OCI-LY1 (cell line): ENCODE measurements at regions not wholly inside any gene's neighbourhood (a gene's known extent, or its start where the extent isn't known, plus 50 kb on each side); places are given as distances from the start of the nearest gene placed in this dataset.
"Not testable (repeated sequence)": the region's sequence is repeated elsewhere in the genome, so short reads cannot be mapped to it uniquely, and the experiment has no call there.

ENCODE experiments used
- H2AFZ ChIP-seq: fragments of 200-600 bp; sonication (generic), shearing (Covaris generic); 2 replicates; pipeline ENCODE4 v1.6.0; 2014; ENCODE audit warnings: antibody characterized with exemption, mild to moderate bottlenecking, low read length
- H3F3A ChIP-seq: fragments of 200-600 bp; sonication (generic), shearing (Covaris generic); 2 replicates; pipeline ENCODE4 v1.6.0; 2014; ENCODE audit warnings: mild to moderate bottlenecking, antibody characterized with exemption, low read length, moderate library complexity; ENCODE audit not compliant: insufficient read depth
- H3K27ac ChIP-seq: fragments of 200-600 bp; sonication (generic); 2 replicates; pipeline ENCODE4 v1.5.1; 2014; ENCODE audit warnings: low read length, mixed run types, mild to moderate bottlenecking, low read depth; ENCODE audit not compliant: poor library complexity, severe bottlenecking
- H3K27me3 ChIP-seq: fragments of 200-600 bp; sonication (generic); 2 replicates; pipeline ENCODE4 v1.6.0; 2014; ENCODE audit warnings: antibody characterized with exemption, mild to moderate bottlenecking, low read length, moderate library complexity; ENCODE audit not compliant: insufficient read depth
- H3K36me3 ChIP-seq: fragments of 200-600 bp; sonication (generic); 2 replicates; pipeline ENCODE4 v1.6.1; 2014; ENCODE audit warnings: mild to moderate bottlenecking, antibody characterized with exemption, low read length, moderate library complexity, mixed read lengths; ENCODE audit not compliant: insufficient read depth
- H3K4me1 ChIP-seq: fragments of 200-600 bp; sonication (generic); 2 replicates; pipeline ENCODE4 v1.5.1; 2014; ENCODE audit warnings: mild to moderate bottlenecking, low read length, moderate library complexity; ENCODE audit not compliant: insufficient read depth, severe bottlenecking
- H3K4me2 ChIP-seq: fragments of 200-600 bp; sonication (generic), shearing (Covaris generic); 2 replicates; pipeline ENCODE4 v1.6.1; 2014; ENCODE audit warnings: low read length
- H3K4me3 ChIP-seq: fragments of 200-600 bp; sonication (generic); 2 replicates; pipeline ENCODE4 v1.5.1; 2014; ENCODE audit warnings: low read length, low read depth, mild to moderate bottlenecking, mixed read lengths; ENCODE audit not compliant: poor library complexity, severe bottlenecking
- H3K79me2 ChIP-seq: fragments of 200-600 bp; shearing (Covaris generic); 2 replicates; pipeline ENCODE4 v1.6.1; 2016; ENCODE audit warnings: mixed run types, low read length, mixed read lengths; ENCODE audit not compliant: insufficient read depth
- H3K9ac ChIP-seq: fragments of 200-600 bp; sonication (generic), shearing (Covaris generic); 2 replicates; pipeline ENCODE4 v1.6.1; 2014; ENCODE audit warnings: mild to moderate bottlenecking, low read length, mixed read lengths
- H3K9me2 ChIP-seq: fragments of 200-600 bp; sonication (generic), shearing (Covaris generic); 2 replicates; pipeline ENCODE4 v1.6.1; 2014; ENCODE audit warnings: low read depth, mild to moderate bottlenecking, low read length, mixed read lengths
- H3K9me3 ChIP-seq: fragments of 200-600 bp; shearing (Covaris generic); 2 replicates; pipeline ENCODE4 v1.6.1; 2014; ENCODE audit warnings: low read length, mixed read lengths
- H4K20me1 ChIP-seq: fragments of 200-600 bp; sonication (generic), shearing (Covaris generic); 2 replicates; pipeline ENCODE4 v1.6.0; 2016; ENCODE audit warnings: mild to moderate bottlenecking, low read length; ENCODE audit not compliant: insufficient read depth
- EZH2 ChIP-seq: fragments of 200-600 bp; sonication (generic), shearing (Covaris generic); IDR thresholded peaks from 2 replicates; pipeline ENCODE4 v1.8.0; 2017; ENCODE audit warnings: borderline replicate concordance, mixed run types, mild to moderate bottlenecking, antibody characterized with exemption, low read length, moderate library complexity, mixed read lengths
- TF ChIP-seq, protein P1 (sequence below): fragments of 200-600 bp; sonication (generic), shearing (Covaris generic); IDR thresholded peaks from 2 replicates; pipeline ENCODE4 v1.5.1; 2017; ENCODE audit warnings: mild to moderate bottlenecking, antibody characterized with exemption, low read length, moderate library complexity, mixed read lengths

DNA sequence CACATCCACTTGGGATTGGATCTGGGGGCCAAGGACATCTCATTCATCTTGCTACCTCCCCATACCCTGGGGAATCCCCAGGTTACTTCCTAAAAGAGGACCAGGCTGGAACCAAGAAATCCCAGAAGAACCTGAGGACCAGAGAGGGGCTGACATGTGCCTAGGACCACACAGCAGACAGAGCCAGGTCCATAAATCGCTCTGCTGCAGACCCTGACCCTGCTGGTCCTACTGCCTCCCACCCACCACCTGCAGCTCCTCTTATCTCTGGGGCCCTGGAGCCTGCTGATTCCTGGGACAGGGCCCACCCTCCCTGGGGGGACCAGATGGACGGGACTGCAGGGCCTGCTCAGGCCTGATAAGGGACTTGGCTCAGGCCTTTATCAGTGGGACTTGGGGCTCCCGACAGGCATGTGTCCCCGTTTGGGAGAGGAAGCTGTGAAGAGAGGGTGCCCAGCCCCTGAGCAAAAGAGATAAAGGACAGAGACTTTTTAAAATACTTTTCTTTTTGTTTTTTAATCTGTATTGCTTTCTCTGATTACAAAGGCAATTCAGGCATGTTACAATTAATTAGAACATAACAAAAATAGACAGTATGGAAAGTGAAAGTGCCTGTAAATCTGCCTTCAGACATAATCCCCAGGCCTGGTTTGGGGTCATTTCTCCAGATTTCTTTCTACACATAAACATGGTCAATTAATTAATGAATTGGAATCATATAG is 101.3 kb upstream of the LARP1 start:
- Histone ChIP-seq H3K4me1 (peaks cover 14% of the 10 kb centered on the region), H3F3A (no peaks in the 10 kb centered on the region), H3K27me3 (no peaks in the 10 kb centered on the region), H3K36me3 (no peaks in the 10 kb centered on the region), H2AFZ (0 out of 2 replicates have a peak overlapping the region, but pooled peaks have one; percentile 22), H3K79me2 (no peaks in the 10 kb centered on the region), H3K27ac (no peak overlapping the region), H3K9me3 (no peaks in the 10 kb centered on the region), H4K20me1 (no peaks in the 10 kb centered on the region), H3K4me2 (no peak overlapping the region), H3K4me3 (no peak overlapping the region), H3K9me2 (no peaks in the 10 kb centered on the region), H3K9ac (no peak overlapping the region)
- TF ChIP-seq EZH2: no peak
- TF ChIP-seq, protein P1, sequence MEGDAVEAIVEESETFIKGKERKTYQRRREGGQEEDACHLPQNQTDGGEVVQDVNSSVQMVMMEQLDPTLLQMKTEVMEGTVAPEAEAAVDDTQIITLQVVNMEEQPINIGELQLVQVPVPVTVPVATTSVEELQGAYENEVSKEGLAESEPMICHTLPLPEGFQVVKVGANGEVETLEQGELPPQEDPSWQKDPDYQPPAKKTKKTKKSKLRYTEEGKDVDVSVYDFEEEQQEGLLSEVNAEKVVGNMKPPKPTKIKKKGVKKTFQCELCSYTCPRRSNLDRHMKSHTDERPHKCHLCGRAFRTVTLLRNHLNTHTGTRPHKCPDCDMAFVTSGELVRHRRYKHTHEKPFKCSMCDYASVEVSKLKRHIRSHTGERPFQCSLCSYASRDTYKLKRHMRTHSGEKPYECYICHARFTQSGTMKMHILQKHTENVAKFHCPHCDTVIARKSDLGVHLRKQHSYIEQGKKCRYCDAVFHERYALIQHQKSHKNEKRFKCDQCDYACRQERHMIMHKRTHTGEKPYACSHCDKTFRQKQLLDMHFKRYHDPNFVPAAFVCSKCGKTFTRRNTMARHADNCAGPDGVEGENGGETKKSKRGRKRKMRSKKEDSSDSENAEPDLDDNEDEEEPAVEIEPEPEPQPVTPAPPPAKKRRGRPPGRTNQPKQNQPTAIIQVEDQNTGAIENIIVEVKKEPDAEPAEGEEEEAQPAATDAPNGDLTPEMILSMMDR: no peak

DNA sequence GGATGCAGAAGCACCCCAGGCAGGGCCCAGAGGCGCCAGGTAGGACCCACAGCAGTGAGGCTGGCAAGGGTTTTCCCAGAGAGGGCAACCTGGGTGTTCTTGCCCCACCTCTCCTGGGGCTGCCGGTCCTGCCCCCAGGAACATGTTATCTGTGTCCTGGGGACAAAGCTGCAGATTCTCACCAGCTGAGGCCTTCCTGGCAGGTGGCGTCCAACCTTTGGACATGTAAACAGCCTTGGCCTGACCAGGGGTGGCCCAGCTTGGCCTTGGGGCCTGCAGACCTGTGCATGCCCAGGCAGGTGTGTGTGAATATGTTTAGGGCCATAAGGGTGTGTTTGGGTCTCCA is 101.8 kb upstream of the LARP1 start:
- Histone ChIP-seq H3K9me3 (no peaks in the 10 kb centered on the region), H3F3A (no peaks in the 10 kb centered on the region), H3K27me3 (no peaks in the 10 kb centered on the region), H3K9ac (no peak overlapping the region), H3K4me3 (no peak overlapping the region), H4K20me1 (no peaks in the 10 kb centered on the region), H3K9me2 (no peaks in the 10 kb centered on the region), H2AFZ (no peak overlapping the region), H3K4me1 (peaks cover 14% of the 10 kb centered on the region), H3K4me2 (no peak overlapping the region), H3K79me2 (no peaks in the 10 kb centered on the region), H3K27ac (no peak overlapping the region), H3K36me3 (no peaks in the 10 kb centered on the region)
- TF ChIP-seq, protein P1: no peak
- no peak for TF ChIP-seq EZH2

DNA sequence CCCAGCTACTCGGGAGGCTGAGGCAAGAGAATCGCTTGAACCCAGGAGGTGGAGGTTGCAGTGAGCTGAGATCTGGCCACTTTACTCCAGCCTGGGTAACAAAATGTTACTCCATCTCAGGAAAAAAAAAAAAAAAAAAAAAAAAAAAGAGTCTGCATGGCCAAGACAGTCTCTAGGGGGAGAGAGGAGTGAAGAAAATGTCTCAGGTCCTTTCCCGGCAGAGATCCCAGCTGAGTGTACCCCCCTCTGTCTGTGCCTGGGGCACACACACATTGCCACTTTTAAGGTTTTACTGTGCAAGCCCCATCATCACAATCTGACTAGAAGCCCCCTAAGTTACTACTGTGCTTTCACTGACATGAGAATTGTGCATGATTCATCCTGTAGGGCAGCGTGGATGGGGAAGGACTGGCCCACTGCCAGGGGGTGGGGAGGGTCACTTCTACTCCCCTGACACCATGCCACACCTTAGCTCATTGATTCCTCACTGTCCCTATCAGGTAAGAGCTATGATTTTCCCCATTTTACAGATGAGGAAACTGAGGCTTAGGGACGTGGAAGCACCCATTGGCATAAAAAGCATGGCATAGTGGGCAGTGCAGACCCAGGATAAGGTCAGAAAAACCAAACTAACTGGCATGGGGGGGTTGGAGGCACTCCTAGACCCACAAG is 102.3 kb upstream of the LARP1 start:
- Histone ChIP-seq H3K9me3 (no peaks in the 10 kb centered on the region), H3K27me3 (no peaks in the 10 kb centered on the region), H3K9me2 (no peaks in the 10 kb centered on the region), H3K79me2 (no peaks in the 10 kb centered on the region), H3K4me1 (peaks cover 14% of the 10 kb centered on the region), H3K4me3 (no peak overlapping the region), H4K20me1 (no peaks in the 10 kb centered on the region), H3K36me3 (no peaks in the 10 kb centered on the region), H2AFZ (no peak overlapping the region), H3K9ac (no peak overlapping the region), H3K4me2 (no peak overlapping the region), H3F3A (no peaks in the 10 kb centered on the region), H3K27ac (no peak overlapping the region)
- TF ChIP-seq, protein P1: no peak

DNA sequence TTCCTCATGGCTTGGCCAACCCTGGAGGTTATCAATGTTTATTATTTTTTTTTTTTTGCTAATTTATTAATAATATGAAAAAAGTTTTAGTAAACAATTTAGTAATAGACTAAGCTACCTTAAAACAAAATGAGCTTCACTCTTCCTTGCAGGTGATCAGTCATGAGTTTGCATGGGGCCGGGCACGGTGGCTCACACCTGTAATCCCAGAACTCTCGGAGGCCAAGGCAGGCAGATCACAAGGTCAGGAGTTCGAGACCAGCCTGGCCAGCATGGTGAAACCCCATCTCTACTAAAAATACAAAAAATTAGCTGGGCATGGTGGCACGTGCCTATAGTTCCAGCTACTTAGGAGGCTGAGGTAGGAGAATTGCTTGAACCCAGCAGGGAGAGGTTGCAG is 103.4 kb upstream of the LARP1 start:
- not testable (repeated sequence) for H3K4me3 ChIP-seq

More for the DNA sequence above, 103.4 kb upstream of the LARP1 start:
- not testable (repeated sequence) for H3K79me2 ChIP-seq, H3F3A ChIP-seq, H3K27ac ChIP-seq, H3K4me2 ChIP-seq, H3K36me3 ChIP-seq, H3K9ac ChIP-seq, H3K27me3 ChIP-seq, H4K20me1 ChIP-seq, H2AFZ ChIP-seq, H3K9me2 ChIP-seq, H3K9me3 ChIP-seq
- peaks cover 23% of the 10 kb centered on the region for H3K4me1 ChIP-seq
